GM18873 (cell line): ENCODE measurements at regions not wholly inside any gene's neighbourhood (a gene's known extent, or its start where the extent isn't known, plus 50 kb on each side); places are given as distances from the start of the nearest gene placed in this dataset.

Experiments
- ATAC-seq: cut with Tn5 transposase; IDR thresholded peaks from one replicate; pipeline ENCODE4 v1.9.1; 2021; ENCODE audit warnings: mild to moderate bottlenecking, moderate library complexity, moderate number of reproducible peaks; ENCODE audit not compliant: unreplicated experiment, low FRiP score

GRCh38 chr10:9709849-9710248, 1307.8 kb upstream of the CELF2 start:
- no peak for ATAC-seq

DNA sequence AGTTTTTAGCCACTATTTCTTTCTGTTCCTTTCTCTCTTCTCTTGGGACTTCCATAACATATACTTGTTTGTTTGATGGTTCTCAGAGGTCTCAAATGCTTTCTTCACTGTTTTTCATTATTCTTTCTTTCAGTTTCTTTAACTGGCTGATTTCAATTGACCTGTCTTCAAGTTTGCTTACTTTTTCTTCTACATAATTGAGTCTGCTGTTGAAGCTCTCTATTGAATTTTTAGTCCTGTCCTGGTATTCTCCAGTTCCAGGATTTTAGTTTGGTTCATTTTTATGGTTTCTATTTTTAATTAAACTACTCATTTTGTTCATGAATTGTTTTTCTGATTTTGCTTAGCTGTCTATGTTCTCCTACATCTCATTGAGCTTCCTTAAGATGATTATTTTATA, 1305.3 kb upstream of the CELF2 start:
- ATAC-seq, result no peak

GRCh38 chr10:9719246-9719645, 1298.4 kb upstream of the CELF2 start:
- no peak for ATAC-seq

DNA sequence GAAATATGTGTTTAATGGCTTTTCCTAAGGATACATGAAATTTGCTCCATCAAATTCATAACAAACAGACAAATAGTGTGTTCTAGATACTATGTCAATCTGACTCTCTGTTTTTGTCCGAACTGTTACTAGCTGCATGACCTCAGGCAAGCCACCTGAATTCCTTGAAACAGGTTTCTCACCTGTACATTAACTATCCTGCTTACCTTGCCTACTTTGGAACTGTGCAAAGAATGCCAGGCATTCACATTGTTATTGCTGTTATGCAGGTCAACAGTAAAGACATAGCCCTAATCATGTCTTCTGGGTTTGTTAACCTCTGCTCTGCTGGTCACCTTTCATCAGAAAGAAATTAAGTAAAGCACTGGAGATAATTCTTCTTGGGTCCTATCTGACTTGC, 1283.9 kb upstream of the CELF2 start:
- ATAC-seq, result no peak

- no peak for ATAC-seq
These were observed 1283.5 kb upstream of the CELF2 start for GRCh38 chr10:9734218-9734617.

GRCh38 chr10:9735731-9736130, 1281.9 kb upstream of the CELF2 start:
- no peak for ATAC-seq

DNA sequence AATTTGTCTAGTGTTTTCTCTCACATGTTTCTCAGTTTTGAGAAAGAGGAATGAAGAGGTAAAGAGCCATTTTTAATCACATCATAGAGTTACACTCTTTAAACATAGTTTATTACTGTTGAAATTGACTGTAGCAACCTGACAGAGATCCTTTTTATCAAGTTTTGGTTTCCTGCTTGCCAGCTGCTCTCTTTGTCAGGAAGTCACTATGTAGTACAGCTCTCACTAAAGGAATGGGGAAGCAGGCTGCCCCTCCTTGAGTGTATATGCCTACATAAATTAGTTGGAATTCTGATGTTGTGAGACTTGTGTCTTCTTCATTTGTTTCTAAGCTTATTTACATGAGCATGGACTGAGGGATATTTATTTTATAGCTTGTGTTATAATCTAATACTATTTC, 1274.0 kb upstream of the CELF2 start:
- ATAC-seq, result no peak

DNA sequence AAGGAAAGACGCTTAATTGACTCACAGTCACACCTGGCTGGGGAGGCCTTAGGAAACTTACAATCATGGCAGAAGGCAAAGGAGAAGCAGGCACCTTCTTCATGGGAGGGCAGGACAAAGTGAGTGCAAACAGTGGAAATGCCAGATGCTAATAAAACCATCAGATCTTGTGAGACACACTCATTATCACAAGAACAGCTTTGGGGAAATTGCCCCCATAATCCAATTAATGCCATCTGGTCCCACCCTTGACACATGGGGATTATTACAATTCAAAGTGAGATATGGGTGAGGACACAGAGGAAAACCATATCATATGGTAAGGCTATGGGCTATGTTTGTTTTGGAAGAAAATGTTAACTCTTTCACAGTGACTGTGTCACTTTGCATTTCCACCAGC, 1272.5 kb upstream of the CELF2 start:
- ATAC-seq, result no peak

- ATAC-seq, result no peak
These were observed 1260.5 kb upstream of the CELF2 start for GRCh38 chr10:9757176-9757575.

- no peak for ATAC-seq
These were observed 1258.1 kb upstream of the CELF2 start for GRCh38 chr10:9759596-9759995.

DNA sequence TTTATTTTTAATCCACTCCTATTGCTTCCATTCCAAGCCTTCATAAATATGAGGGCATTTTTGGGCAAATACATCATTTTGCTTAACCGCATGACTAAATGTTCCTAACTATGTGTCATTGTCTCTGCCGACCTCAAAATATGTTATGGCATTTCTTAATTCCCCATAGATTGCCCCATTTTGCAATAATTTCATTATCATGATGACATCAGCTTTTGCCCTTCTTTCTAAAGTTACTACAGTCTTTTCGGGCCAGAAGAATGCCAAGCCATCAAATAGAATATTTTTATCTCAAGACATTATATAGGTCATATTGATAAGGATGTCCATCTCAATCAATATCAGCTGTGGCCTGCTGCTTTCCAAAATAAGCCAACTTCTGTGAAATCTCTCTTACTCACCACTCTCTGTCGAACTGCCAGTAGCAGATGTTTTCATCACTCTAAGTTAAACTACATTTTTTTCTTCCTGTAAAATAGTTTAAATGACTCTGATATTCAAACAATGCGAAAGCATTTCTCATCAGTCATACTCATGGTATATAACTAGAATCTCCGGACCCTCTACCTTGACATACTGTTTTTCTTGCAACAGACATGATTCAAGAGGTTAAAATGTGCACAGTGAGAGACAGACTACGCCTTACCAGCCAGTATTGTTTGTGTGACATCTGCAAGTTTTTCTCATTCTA, 1254.6 kb upstream of the CELF2 start:
- no peak for ATAC-seq

DNA sequence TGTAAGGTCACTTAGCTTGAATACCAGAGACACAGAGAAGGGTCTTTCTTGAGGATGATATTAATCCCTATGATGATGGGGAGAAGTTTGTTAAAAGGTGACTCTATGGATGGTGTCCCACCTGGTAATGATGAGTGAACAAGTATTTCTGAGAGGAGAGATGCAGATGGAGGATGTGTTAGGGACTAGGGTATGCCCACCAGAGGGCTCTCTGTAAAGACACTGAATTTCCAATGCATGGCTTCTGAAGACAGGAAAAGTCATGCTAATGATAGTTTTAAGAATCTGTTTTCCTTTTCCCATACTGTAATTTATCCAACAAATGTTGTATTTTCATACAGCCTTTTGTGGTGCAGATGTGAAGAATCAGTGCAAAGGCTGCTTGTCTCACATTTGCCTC, 1250.9 kb upstream of the CELF2 start:
- ATAC-seq, result no peak

- ATAC-seq, result no peak
These were observed 1236.0 kb upstream of the CELF2 start for GRCh38 chr10:9781666-9782065.

DNA sequence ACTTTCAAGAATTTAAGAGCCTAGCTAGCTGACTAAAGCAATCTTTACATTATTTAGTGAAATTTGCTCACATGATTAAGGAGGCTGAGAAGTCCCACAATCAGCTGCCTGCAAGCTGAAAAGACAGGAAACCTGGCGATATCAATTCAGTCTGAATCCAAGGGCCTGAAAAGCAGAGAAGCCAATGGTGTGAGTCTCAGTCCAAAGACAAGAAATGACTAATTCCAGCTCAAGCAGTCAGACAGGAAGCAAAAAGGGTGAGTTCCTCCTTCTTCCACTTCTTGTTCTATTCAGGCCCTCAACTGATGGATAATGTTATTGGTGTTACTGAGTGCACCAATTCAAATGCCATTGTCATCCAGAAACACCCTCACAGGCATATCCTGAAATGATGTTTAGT, 1231.6 kb upstream of the CELF2 start:
- ATAC-seq, result no peak

- no peak for ATAC-seq
These were observed 1231.1 kb upstream of the CELF2 start for GRCh38 chr10:9786576-9786975.

DNA sequence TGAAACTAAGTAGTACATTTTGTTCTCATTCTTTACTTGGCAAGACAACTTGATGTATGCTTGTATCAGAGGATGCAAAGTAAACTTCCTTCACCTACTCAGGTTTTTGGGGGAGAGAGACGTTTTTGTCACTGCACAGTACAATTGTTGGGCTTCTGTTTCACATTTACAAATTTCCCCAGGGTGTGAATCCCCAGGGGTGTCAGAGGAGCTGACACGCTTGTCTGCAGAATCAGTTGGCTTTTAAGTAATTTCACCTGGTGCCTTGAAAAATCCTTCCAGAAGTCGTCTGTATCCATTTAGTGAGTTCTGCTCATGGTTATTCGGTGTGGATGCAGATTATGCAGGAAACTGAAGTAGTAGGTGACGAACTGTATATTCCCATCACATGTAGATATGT, 1227.7 kb upstream of the CELF2 start:
- no peak for ATAC-seq

GRCh38 chr10:9792181-9792580, 1225.5 kb upstream of the CELF2 start:
- no peak for ATAC-seq

- ATAC-seq, result no peak
These were observed 1221.1 kb upstream of the CELF2 start for GRCh38 chr10:9796564-9796963.

GRCh38 chr10:9800011-9800410, 1217.7 kb upstream of the CELF2 start:
- no peak for ATAC-seq

DNA sequence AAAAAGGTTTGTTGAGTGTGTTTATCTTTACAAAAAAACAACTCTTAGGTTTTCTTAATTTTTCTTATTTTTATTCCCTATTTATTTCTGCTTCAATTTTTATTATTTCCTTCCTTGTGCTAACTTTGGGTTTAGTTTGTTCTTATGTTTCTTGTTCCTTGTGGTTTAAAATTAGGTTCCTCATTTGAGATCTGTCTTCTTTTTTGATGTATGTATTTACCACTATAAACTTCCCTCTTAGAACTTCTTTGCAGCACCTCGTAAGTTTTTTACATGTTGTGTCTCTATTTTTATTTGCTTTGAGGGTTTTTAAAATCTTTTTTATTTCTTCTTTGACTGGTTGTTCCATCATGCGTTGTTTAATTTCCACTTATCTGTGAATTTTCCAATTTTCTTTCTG, 1217.1 kb upstream of the CELF2 start:
- ATAC-seq, result no peak

- no peak for ATAC-seq
These were observed 1209.8 kb upstream of the CELF2 start for GRCh38 chr10:9807846-9808245.

GRCh38 chr10:9811601-9812000, 1206.1 kb upstream of the CELF2 start:
- ATAC-seq, result no peak

DNA sequence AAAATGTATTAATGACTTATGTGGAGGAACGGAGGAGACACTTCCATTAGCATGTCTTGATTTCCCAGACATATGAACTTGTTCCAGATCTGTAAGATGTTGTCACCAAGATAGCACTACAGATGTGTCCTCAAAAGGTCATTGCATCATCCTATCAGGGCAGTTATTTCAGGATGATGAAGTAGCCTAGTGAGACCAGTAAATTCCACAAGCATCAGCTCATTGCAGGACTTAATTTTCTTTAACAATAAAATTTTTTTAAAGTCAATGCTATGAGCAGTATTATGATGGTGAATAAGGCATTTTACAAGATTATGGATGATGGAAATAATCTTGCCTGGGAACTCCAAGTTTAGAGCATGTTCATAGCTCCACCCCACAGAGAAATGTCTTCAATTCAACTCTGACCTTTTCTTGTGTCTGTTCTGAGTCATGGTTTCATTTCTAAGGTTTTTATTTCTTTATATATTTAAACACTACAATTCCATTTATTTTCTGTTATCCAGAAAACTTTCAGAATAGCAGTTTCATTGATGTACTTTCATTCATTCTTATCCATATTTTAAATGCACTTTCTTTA, 1203.3 kb upstream of the CELF2 start:
- no peak for ATAC-seq
